GM10266 (cell line): ENCODE measurements at regions not wholly inside any gene's neighbourhood (a gene's known extent, or its start where the extent isn't known, plus 50 kb on each side); places are given as distances from the start of the nearest gene placed in this dataset.
"Not testable (repeated sequence)": the region's sequence is repeated elsewhere in the genome, so short reads cannot be mapped to it uniquely, and the experiment has no call there.

Source experiments
- DNase-seq: peaks from one replicate; pipeline ENCODE4 v3.0.0; 2012; ENCODE audit errors: extremely low spot score
- CTCF ChIP-seq: IDR thresholded peaks from 2 replicates; pipeline ENCODE4 v1.5.1; 2012; ENCODE audit warnings: mild to moderate bottlenecking, low read depth; ENCODE audit not compliant: control insufficient read depth, insufficient read depth; ENCODE audit errors: missing control alignments

GRCh38 chr3:171982828-171983227 lies 56.5 kb upstream of the FNDC3B start:
- TF ChIP-seq CTCF: no peak
- no peak for DNase-seq

GRCh38 chr3:171983685-171984084 lies 55.7 kb upstream of the FNDC3B start:
- not testable (repeated sequence) for DNase-seq

- no peak for DNase-seq
- no peak for TF ChIP-seq CTCF
Measured at GRCh38 chr3:171984883-171985282, 54.5 kb upstream of the FNDC3B start.

GRCh38 chr3:171986176-171986575 lies 53.2 kb upstream of the FNDC3B start:
- TF ChIP-seq CTCF: no peak
- DNase-seq: no peak

GRCh38 chr3:171986757-171987518 lies 52.4 kb upstream of the FNDC3B start:
- no peak for TF ChIP-seq CTCF

More at GRCh38 chr3:171986757-171987518, 52.4 kb upstream of the FNDC3B start:
- no peak for DNase-seq
